Prostate gland (tissue), 2 donors: ENCODE measurements at regions not wholly inside any gene's neighbourhood (a gene's known extent, or its start where the extent isn't known, plus 50 kb on each side); places are given as distances from the start of the nearest gene placed in this dataset.

ENCODE experiments used
- CTCF ChIP-seq, 4 experiments: fragments of 200-600 bp in 2 of 4; fragments of 450-650 bp in 2 of 4; sonication (generic) in 2 of 4; IDR thresholded peaks; 1 replicate in 3 of 4; 2 replicates in 1 of 4; pipeline ENCODE4 v1.5.1; 2016 to 2019; ENCODE audit warnings: antibody characterized with exemption in 4 of 4, mild to moderate bottlenecking in 2 of 4, moderate library complexity in 2 of 4
- POLR2A ChIP-seq: fragments of 450-650 bp; IDR thresholded peaks from one replicate; pipeline ENCODE4 v1.6.1; 2016; ENCODE audit warnings: antibody characterized with exemption, mild to moderate bottlenecking
- POLR2AphosphoS5 ChIP-seq: sonication (generic); formaldehyde crosslinking; IDR thresholded peaks from one replicate; pipeline ENCODE4 v1.6.1; 2017; ENCODE audit warnings: antibody characterized with exemption

DNA sequence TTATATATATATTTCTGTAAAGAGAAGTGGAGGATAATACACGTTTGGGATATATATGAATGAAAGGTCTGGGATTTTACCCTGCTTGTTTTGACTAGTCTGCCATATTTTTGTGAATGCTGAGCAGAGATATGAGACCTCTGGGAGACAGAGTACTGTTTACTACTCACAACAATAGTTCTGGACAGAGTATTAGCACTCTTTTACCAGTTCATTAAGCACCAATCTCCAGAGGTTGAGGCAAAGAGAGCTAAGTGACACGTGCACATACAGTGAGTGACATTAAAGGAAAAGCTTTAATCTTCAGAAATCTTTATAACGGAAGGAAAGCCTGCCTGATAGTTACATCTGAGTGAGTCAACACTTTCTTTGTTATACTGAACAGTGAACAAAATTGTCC is 1452.7 kb upstream of the TENM3 start:
- no peak for TF ChIP-seq POLR2A
- no peak for TF ChIP-seq CTCF (IDR thresholded peaks at IDR 0.05)
- no peak for TF ChIP-seq POLR2AphosphoS5
